B cell (primary cell): ENCODE measurements at regions not wholly inside any gene's neighbourhood (a gene's known extent, or its start where the extent isn't known, plus 50 kb on each side); places are given as distances from the start of the nearest gene placed in this dataset.

Source experiments
- ATAC-seq: fragments of 200-7000 bp; cut with Tn5 transposase; one replicate; pipeline ENCODE4 v1.10.0; 2021; ENCODE audit warnings: low read depth, mild to moderate bottlenecking, moderate number of reproducible peaks, moderate library complexity
- CTCF ChIA-PET: fragments of 350-600 bp; sonication (Branson Sonifier 250); formaldehyde crosslinking; loops from one replicate; lab custom pipeline; 2021; ENCODE audit warnings: antibody characterized with exemption, inconsistent platforms; lab: Charles Lee
- POLR2A ChIA-PET: fragments of 350-600 bp; sonication (Branson Sonifier 250); formaldehyde crosslinking; loops from one replicate; lab custom pipeline; 2021; ENCODE audit warnings: antibody characterized with exemption; lab: Charles Lee
- DNase-seq: peaks from one replicate; pipeline ENCODE4 v3.0.0; 2013
- H2AFZ ChIP-seq: 2 replicates; pipeline ENCODE4 v1.6.1; 2012; ENCODE audit warnings: mild to moderate bottlenecking, low read depth, low read length; ENCODE audit not compliant: insufficient read depth, poor library complexity, severe bottlenecking
- H3K27ac ChIP-seq, 2 donors: 1 replicate in 1 of 2; 2 replicates in 1 of 2; pipeline ENCODE4 v1.5.1; 2012 to 2013; ENCODE audit warnings: low read length in 2 of 2, mild to moderate bottlenecking in 2 of 2, moderate library complexity in 1 of 2
- H3K27me3 ChIP-seq, 4 experiments: fragments of 200-600 bp in 1 of 4; sonication (generic) in 1 of 4; replicated peaks in 1 of 4; 1 replicate in 2 of 4; 2 replicates in 2 of 4; pipeline versions ENCODE4 v1.6.1 to v1.7.0; 2013 to 2016; ENCODE audit warnings: low read length in 3 of 4, mild to moderate bottlenecking in 2 of 4, mixed read lengths in 1 of 4, moderate library complexity in 1 of 4; ENCODE audit not compliant: insufficient read depth in 4 of 4, control insufficient read depth in 3 of 4; ENCODE audit errors: control extremely low read depth in 1 of 4
- H3K36me3 ChIP-seq, 2 experiments: replicated peaks in 1 of 2; 1 replicate in 1 of 2; 2 replicates in 1 of 2; pipeline versions ENCODE4 v1.6.1 to v1.7.1; 2013; ENCODE audit warnings: low read length in 1 of 2; ENCODE audit not compliant: insufficient read depth in 2 of 2, control insufficient read depth in 1 of 2; ENCODE audit errors: control extremely low read depth in 1 of 2, extremely low read depth in 1 of 2
- H3K4me1 ChIP-seq, 2 donors: fragments of 200-600 bp in 1 of 2; sonication (generic) in 1 of 2; 1 replicate in 1 of 2; 2 replicates in 1 of 2; pipeline versions ENCODE4 v1.5.1 to v1.6.1; 2013 to 2017; ENCODE audit warnings: low read length in 2 of 2; ENCODE audit not compliant: control insufficient read depth in 2 of 2, insufficient read depth in 2 of 2
- H3K4me2 ChIP-seq: replicated peaks from 2 replicates; pipeline ENCODE3; 2012; ENCODE audit warnings: mild to moderate bottlenecking, low read depth, low read length; ENCODE audit not compliant: poor library complexity, severe bottlenecking
- H3K4me3 ChIP-seq, 5 experiments: fragments of 200-600 bp in 1 of 5; sonication (generic) in 1 of 5; 1 replicate in 3 of 5; 2 replicates in 2 of 5; pipeline versions ENCODE4 v1.5.1 to v1.7.0; 2011 to 2016; ENCODE audit warnings: low read length in 4 of 5, mild to moderate bottlenecking in 4 of 5, low read depth in 2 of 5, control low read depth in 1 of 5, moderate library complexity in 1 of 5; ENCODE audit not compliant: insufficient read depth in 1 of 5; ENCODE audit errors: control extremely low read depth in 1 of 5, extremely low read depth in 1 of 5
- H3K79me2 ChIP-seq: fragments of 200-600 bp; sonication (generic); one replicate; pipeline ENCODE4 v1.6.0; 2016; ENCODE audit warnings: low read length; ENCODE audit not compliant: control insufficient read depth, insufficient read depth
- H3K9ac ChIP-seq: fragments of 200-600 bp; sonication (generic); 2 replicates; pipeline ENCODE4 v1.6.1; 2017; ENCODE audit warnings: mild to moderate bottlenecking, low read length, moderate library complexity
- H3K9me3 ChIP-seq, 3 donors: one replicate each; pipeline versions ENCODE4 v1.6.1 to v1.7.1; 2013; ENCODE audit warnings: low read length in 2 of 3; ENCODE audit not compliant: control insufficient read depth in 2 of 3, insufficient read depth in 1 of 3; ENCODE audit errors: control extremely low read depth in 1 of 3
- H4K20me1 ChIP-seq: 2 replicates; pipeline ENCODE4 v1.6.0; 2012; ENCODE audit warnings: mild to moderate bottlenecking, low read length; ENCODE audit not compliant: insufficient read depth, control insufficient read depth, poor library complexity, severe bottlenecking
- H3K27ac Mint-ChIP-seq: one replicate; pipeline ENCODE4 v1.8.0; 2021; ENCODE audit warnings: mixed read lengths
- H3K27me3 Mint-ChIP-seq: one replicate; pipeline ENCODE4 v1.8.0; 2021; ENCODE audit warnings: mixed read lengths
- H3K4me1 Mint-ChIP-seq: one replicate; pipeline ENCODE4 v1.8.0; 2021; ENCODE audit warnings: mixed read lengths
- H3K4me3 Mint-ChIP-seq: one replicate; pipeline ENCODE4 v1.8.0; 2021; ENCODE audit warnings: mixed read lengths
- H3K9me3 Mint-ChIP-seq: one replicate; pipeline ENCODE4 v1.8.0; 2022; ENCODE audit warnings: mixed read lengths; ENCODE audit not compliant: insufficient read depth
- CTCF ChIP-seq: fragments of 200-600 bp; IDR thresholded peaks from one replicate; pipeline ENCODE4 v1.8.0; 2022; ENCODE audit warnings: antibody characterized with exemption, mild to moderate bottlenecking
- EZH2 ChIP-seq: IDR thresholded peaks from 2 replicates; pipeline ENCODE4 v1.6.1; 2012; ENCODE audit warnings: borderline replicate concordance, low read depth, mild to moderate bottlenecking, moderate library complexity, low read length; ENCODE audit not compliant: insufficient read depth, poor library complexity, severe bottlenecking
- WGBS: methylation state at CpG from one replicate; pipeline ENCODE4 v1.1.5; 2013; ENCODE audit warnings: missing lambda C conversion rate; ENCODE audit not compliant: insufficient coverage; 5-methylcytosine and 5-hydroxymethylcytosine counted together
- intact Hi-C: fragments of 100-400 bp; cut with micrococcal nuclease; formaldehyde crosslinking; loops from one replicate; pipeline ENCODE4 v1.10.0; 2022

DNA sequence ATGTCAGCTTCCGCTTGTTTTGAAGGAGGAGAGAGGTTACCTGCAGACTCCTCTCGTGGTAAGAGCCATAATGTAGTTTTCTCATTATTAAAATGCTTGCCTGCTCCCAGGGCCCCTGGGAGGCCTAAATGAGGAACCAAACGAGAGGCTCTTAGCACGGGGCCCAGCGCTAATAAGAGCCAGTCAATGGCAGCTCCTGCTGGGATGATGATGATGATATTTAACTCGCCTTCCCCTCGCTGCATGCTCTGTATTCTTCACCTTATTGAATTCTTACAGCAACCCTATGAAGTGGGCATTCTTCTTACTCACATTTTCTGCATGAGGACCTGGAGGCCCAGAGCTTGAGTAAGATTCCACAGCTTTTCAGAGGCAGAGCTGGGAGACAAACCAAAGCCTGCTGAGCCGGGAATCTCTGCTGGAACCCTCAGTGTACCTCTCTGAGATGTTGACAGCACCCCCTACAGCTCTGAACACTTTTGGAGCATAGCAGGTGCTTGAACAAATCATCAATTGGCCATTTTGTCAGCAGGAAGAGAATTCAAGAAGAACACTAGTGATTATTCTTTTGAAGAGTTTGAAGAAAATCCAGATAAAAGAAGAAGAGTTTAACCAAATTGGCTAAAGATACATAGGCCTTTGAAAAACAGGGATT, 93.1 kb upstream of the HABP2 start:
- Mint-ChIP-seq H3K9me3 (no peaks in the 10 kb centered on the region), H3K27ac (no peak overlapping the region), H3K27me3 (peaks cover 9% of the 10 kb centered on the region), H3K4me1 (no peaks in the 10 kb centered on the region), H3K4me3 (no peak overlapping the region)
- intact Hi-C loops: no loop called here
- no peaks in the 10 kb centered on the region for H3K4me1 ChIP-seq
- no peak overlapping the region for H2AFZ ChIP-seq
- no peak for ATAC-seq
- no peak overlapping the region for H3K4me2 ChIP-seq
- POLR2A ChIA-PET: no interaction called here
- H3K4me3 ChIP-seq: no peak overlapping the region
- DNase-seq: no peak
- WGBS: 65% methylated on average over 5 of the region's 8 CpGs
- no peaks in the 10 kb centered on the region for H4K20me1 ChIP-seq
- H3K9ac ChIP-seq: no peak overlapping the region
- H3K27me3 ChIP-seq: peaks cover 0 to 3% (median 0%) of the 10 kb centered on the region in 4 experiments
- H3K79me2 ChIP-seq: no peaks in the 10 kb centered on the region
- CTCF ChIA-PET: no interaction called here
- peaks cover 0 to 9% (median 0%) of the 10 kb centered on the region in 3 donors for H3K9me3 ChIP-seq
- no peaks in the 10 kb centered on the region for H3K36me3 ChIP-seq
- no peak for TF ChIP-seq EZH2
- no peak for TF ChIP-seq CTCF
- no peak overlapping the region for H3K27ac ChIP-seq

GRCh38 chr10:113463083-113463482, 89.8 kb upstream of the HABP2 start:
- Histone ChIP-seq H3K36me3 (no peaks in the 10 kb centered on the region), H4K20me1 (no peaks in the 10 kb centered on the region), H3K27me3 (peaks cover 0 to 3% (median 0%) of the 10 kb centered on the region in 4 experiments), H3K9ac (no peak overlapping the region), H3K4me3 (no peak overlapping the region), H3K9me3 (no peaks in the 10 kb centered on the region), H3K27ac (no peak overlapping the region), H2AFZ (no peak overlapping the region), H3K79me2 (no peaks in the 10 kb centered on the region), H3K4me1 (no peaks in the 10 kb centered on the region), H3K4me2 (no peak overlapping the region)
- Mint-ChIP-seq H3K9me3 (no peaks in the 10 kb centered on the region), H3K27me3 (peaks cover 11% of the 10 kb centered on the region), H3K4me1 (no peaks in the 10 kb centered on the region), H3K27ac (no peak overlapping the region), H3K4me3 (no peak overlapping the region)
- TF ChIP-seq EZH2 (no peak), CTCF (no peak)
- ChIA-PET POLR2A (no interaction called here), CTCF (no interaction called here)
- DNase-seq (no peak), ATAC-seq (no peak)
- no CpG with 5 or more reads among the region's 1 CpG for WGBS
- intact Hi-C loops: no loop called here
